ENCODE measurements at regions not wholly inside any gene's neighbourhood (a gene's known extent, or its start where the extent isn't known, plus 50 kb on each side); places are given as distances from the start of the nearest gene placed in this dataset.

- peaks cover 7% of the 10 kb centered on the region for H3K4me1 Mint-ChIP-seq (ENCODE audit: low read depth, unreplicated experiment)
- POLR2A ChIA-PET: no interaction called here
- intact Hi-C loops (cut with micrococcal nuclease; ENCODE audit: unreplicated experiment): no loop called here
- BruUV-seq (replicated peaks): no TSS peak
- Histone ChIP-seq H3K9me3 (no peaks in the 10 kb centered on the region), H3K4me1 (peaks cover 6% of the 10 kb centered on the region), H3K27me3 (replicated peaks; ENCODE audit: control insufficient read depth, insufficient read depth, low read length) (no peaks in the 10 kb centered on the region), H3K4me3 (ENCODE audit: low read depth, low read length) (no peak overlapping the region), H3K36me3 (ENCODE audit: control insufficient read depth, insufficient read depth, low read length) (no peaks in the 10 kb centered on the region)
- CTCF ChIA-PET: no interaction called here
- H3K27me3 Mint-ChIP-seq (ENCODE audit: insufficient read depth, unreplicated experiment): peaks cover 17% of the 10 kb centered on the region
- H3K9me3 Mint-ChIP-seq (ENCODE audit: unreplicated experiment): peaks cover under 1% of the 10 kb centered on the region
- DNase-seq: no peak
- no peak for TF ChIP-seq CTCF (IDR thresholded peaks at IDR 0.05; ENCODE audit: insufficient read depth in 1 of 2, low read depth in 1 of 2, low read length in 1 of 2, severe bottlenecking in 1 of 2, unreplicated experiment in 1 of 2)
- no peak overlapping the region for H3K27ac Mint-ChIP-seq (ENCODE audit: unreplicated experiment)
- H3K4me3 Mint-ChIP-seq (ENCODE audit: unreplicated experiment): no peak overlapping the region
- no peaks in the 10 kb centered on the region for H3K36me3 Mint-ChIP-seq (ENCODE audit: insufficient read depth, unreplicated experiment)
These were observed 123.7 kb downstream of the RBFOX3 start for GRCh38 chr17:79487149-79487548.

GRCh38 chr17:79485991-79486390, 124.9 kb downstream of the RBFOX3 start:
- ChIA-PET CTCF (no interaction called here), POLR2A (no interaction called here)
- H3K9me3 ChIP-seq: no peaks in the 10 kb centered on the region
- H3K27me3 Mint-ChIP-seq (ENCODE audit: insufficient read depth, unreplicated experiment): peaks cover 14% of the 10 kb centered on the region
- no peaks in the 10 kb centered on the region for H3K36me3 Mint-ChIP-seq (ENCODE audit: insufficient read depth, unreplicated experiment)
- no peaks in the 10 kb centered on the region for H3K36me3 ChIP-seq (ENCODE audit: control insufficient read depth, insufficient read depth, low read length)
- H3K4me1 ChIP-seq: peaks cover 6% of the 10 kb centered on the region
- H3K9me3 Mint-ChIP-seq (ENCODE audit: unreplicated experiment): no peaks in the 10 kb centered on the region
- peaks cover 7% of the 10 kb centered on the region for H3K4me1 Mint-ChIP-seq (ENCODE audit: low read depth, unreplicated experiment)
- H3K4me3 Mint-ChIP-seq (ENCODE audit: unreplicated experiment): no peak overlapping the region
- no peaks in the 10 kb centered on the region; the same call in 1 of the 2 replicates for H3K27me3 ChIP-seq (replicated peaks; ENCODE audit: control insufficient read depth, insufficient read depth, low read length)
- BruUV-seq (replicated peaks): no TSS peak
- DNase-seq: no peak
- TF ChIP-seq CTCF (IDR thresholded peaks at IDR 0.05; ENCODE audit: insufficient read depth in 1 of 2, low read depth in 1 of 2, low read length in 1 of 2, severe bottlenecking in 1 of 2, unreplicated experiment in 1 of 2): no peak
- intact Hi-C loops (cut with micrococcal nuclease; ENCODE audit: unreplicated experiment): no loop called here
- H3K4me3 ChIP-seq (ENCODE audit: low read depth, low read length): no peak overlapping the region
- H3K27ac Mint-ChIP-seq (ENCODE audit: unreplicated experiment): no peak overlapping the region

GRCh38 chr17:79485419-79485985, 125.3 kb downstream of the RBFOX3 start:
- H3K27me3 Mint-ChIP-seq (ENCODE audit: insufficient read depth, unreplicated experiment): peaks cover 14% of the 10 kb centered on the region
- H3K9me3 Mint-ChIP-seq (ENCODE audit: unreplicated experiment): no peaks in the 10 kb centered on the region
- H3K4me3 Mint-ChIP-seq (ENCODE audit: unreplicated experiment): no peak overlapping the region
- no TSS peak for BruUV-seq (replicated peaks)
- H3K27ac Mint-ChIP-seq (ENCODE audit: unreplicated experiment): no peak overlapping the region
- Histone ChIP-seq H3K27me3 (replicated peaks; ENCODE audit: control insufficient read depth, insufficient read depth, low read length) (no peaks in the 10 kb centered on the region; the same call in 1 of the 2 replicates), H3K36me3 (ENCODE audit: control insufficient read depth, insufficient read depth, low read length) (no peaks in the 10 kb centered on the region), H3K9me3 (no peaks in the 10 kb centered on the region), H3K4me3 (ENCODE audit: low read depth, low read length) (no peak overlapping the region), H3K4me1 (peaks cover 6% of the 10 kb centered on the region)
- CTCF ChIA-PET: no interaction called here
- POLR2A ChIA-PET: no interaction called here
- TF ChIP-seq CTCF (IDR thresholded peaks at IDR 0.05; ENCODE audit: insufficient read depth in 1 of 2, low read depth in 1 of 2, low read length in 1 of 2, severe bottlenecking in 1 of 2, unreplicated experiment in 1 of 2): no peak
- H3K4me1 Mint-ChIP-seq (ENCODE audit: low read depth, unreplicated experiment): peaks cover 7% of the 10 kb centered on the region
- intact Hi-C loops (cut with micrococcal nuclease; ENCODE audit: unreplicated experiment): no loop called here
- no peak for DNase-seq
- H3K36me3 Mint-ChIP-seq (ENCODE audit: insufficient read depth, unreplicated experiment): no peaks in the 10 kb centered on the region

Data from Caco-2 (cell line).